DND-41 (cell line): ENCODE measurements at regions not wholly inside any gene's neighbourhood (a gene's known extent, or its start where the extent isn't known, plus 50 kb on each side); places are given as distances from the start of the nearest gene placed in this dataset.

Experiments used
- ATAC-seq: fragments of 200-7000 bp; cut with Tn5 transposase; 3 replicates; pipeline ENCODE4 v1.9.1; 2021; ENCODE audit warnings: low read depth; ENCODE audit not compliant: insufficient read depth
- DNase-seq: peaks from one replicate; pipeline ENCODE4 v3.0.0-alpha.2; 2020
- H2AFZ ChIP-seq: 2 replicates; pipeline ENCODE4 v1.6.0; 2012; ENCODE audit warnings: low read depth, low read length
- H3K27ac ChIP-seq: 2 replicates; pipeline ENCODE4 v1.5.1; 2012; ENCODE audit warnings: low read length, inconsistent platforms
- H3K27me3 ChIP-seq: fragments of 200-600 bp; sonication (generic); 2 replicates; pipeline ENCODE4 v1.6.0; 2012; ENCODE audit warnings: low read length, mild to moderate bottlenecking, inconsistent platforms; ENCODE audit not compliant: insufficient read depth, poor library complexity
- H3K36me3 ChIP-seq: 2 replicates; pipeline ENCODE4 v1.5.1; 2012; ENCODE audit warnings: low read length, inconsistent platforms; ENCODE audit not compliant: insufficient read depth
- H3K4me1 ChIP-seq: 2 replicates; pipeline ENCODE4 v1.5.1; 2012; ENCODE audit warnings: mild to moderate bottlenecking, low read length; ENCODE audit not compliant: insufficient read depth
- H3K4me2 ChIP-seq: 2 replicates; pipeline ENCODE4 v1.6.0; 2012; ENCODE audit warnings: mild to moderate bottlenecking, moderate library complexity, low read length, inconsistent platforms; ENCODE audit not compliant: insufficient read depth
- H3K4me3 ChIP-seq, 2 experiments: fragments of 200-600 bp in 1 of 2; shearing (Covaris generic) in 1 of 2; 2 replicates each; pipeline ENCODE4 v1.5.1; 2012 to 2016; ENCODE audit warnings: inconsistent platforms in 2 of 2, low read length in 2 of 2, mild to moderate bottlenecking in 2 of 2, low read depth in 1 of 2, moderate library complexity in 1 of 2
- H3K79me2 ChIP-seq: 2 replicates; pipeline ENCODE4 v1.6.0; 2012; ENCODE audit warnings: low read length, inconsistent platforms; ENCODE audit not compliant: insufficient read depth
- H3K9ac ChIP-seq: 2 replicates; pipeline ENCODE4 v1.6.0; 2012; ENCODE audit warnings: low read depth, mild to moderate bottlenecking, inconsistent platforms, low read length, moderate library complexity
- H3K9me3 ChIP-seq: 2 replicates; pipeline ENCODE4 v1.5.1; 2012; ENCODE audit warnings: low read length, moderate library complexity, mild to moderate bottlenecking, inconsistent platforms; ENCODE audit not compliant: insufficient read depth, severe bottlenecking
- H4K20me1 ChIP-seq: 2 replicates; pipeline ENCODE4 v1.6.0; 2012; ENCODE audit warnings: low read length; ENCODE audit not compliant: insufficient read depth
- CTCF ChIP-seq: IDR thresholded peaks from 2 replicates; pipeline ENCODE4 v1.5.1; 2012; ENCODE audit warnings: borderline replicate concordance, low read length, moderate library complexity, mild to moderate bottlenecking; ENCODE audit not compliant: poor library complexity, severe bottlenecking; ENCODE audit errors: extremely low read depth
- EZH2 ChIP-seq: IDR thresholded peaks from 3 replicates; pipeline ENCODE4 v1.6.1; 2012; ENCODE audit warnings: borderline replicate concordance, low read depth, mild to moderate bottlenecking, moderate library complexity, low read length, inconsistent platforms; ENCODE audit not compliant: severe bottlenecking

GRCh38 chr6:94683409-94683808 is 893.9 kb upstream of the MANEA start:
- Histone ChIP-seq H3K4me2 (no peak overlapping the region), H3K9me3 (no peaks in the 10 kb centered on the region), H3K4me1 (no peaks in the 10 kb centered on the region), H3K27me3 (no peaks in the 10 kb centered on the region), H4K20me1 (no peaks in the 10 kb centered on the region), H3K4me3 (no peak overlapping the region), H3K79me2 (no peaks in the 10 kb centered on the region), H2AFZ (no peak overlapping the region), H3K9ac (no peak overlapping the region), H3K36me3 (no peaks in the 10 kb centered on the region), H3K27ac (no peak overlapping the region)
- ATAC-seq (no peak), DNase-seq (no peak)
- TF ChIP-seq EZH2, result no peak

- Histone ChIP-seq H3K36me3 (no peaks in the 10 kb centered on the region), H3K9ac (no peak overlapping the region), H3K27me3 (no peaks in the 10 kb centered on the region), H3K4me1 (no peaks in the 10 kb centered on the region), H4K20me1 (no peaks in the 10 kb centered on the region), H3K9me3 (no peaks in the 10 kb centered on the region), H3K27ac (no peak overlapping the region), H3K79me2 (no peaks in the 10 kb centered on the region), H2AFZ (no peak overlapping the region), H3K4me3 (no peak overlapping the region), H3K4me2 (no peak overlapping the region)
- no peak for DNase-seq
- TF ChIP-seq EZH2, result no peak
- TF ChIP-seq CTCF, result no peak
- ATAC-seq, result no peak
These were observed 896.6 kb upstream of the MANEA start for GRCh38 chr6:94680669-94681212.

- no peaks in the 10 kb centered on the region for H3K9me3 ChIP-seq
- H3K79me2 ChIP-seq, result no peaks in the 10 kb centered on the region
- no peak overlapping the region for H3K27ac ChIP-seq
- no peaks in the 10 kb centered on the region for H3K27me3 ChIP-seq
- H3K36me3 ChIP-seq, result no peaks in the 10 kb centered on the region
- ATAC-seq (no peak), DNase-seq (no peak)
- no peak overlapping the region for H3K4me2 ChIP-seq
- H2AFZ ChIP-seq, result no peak overlapping the region
- no peaks in the 10 kb centered on the region for H3K4me1 ChIP-seq
- no peaks in the 10 kb centered on the region for H4K20me1 ChIP-seq
- H3K9ac ChIP-seq, result no peak overlapping the region
- no peak overlapping the region for H3K4me3 ChIP-seq
- no peak for TF ChIP-seq EZH2
- TF ChIP-seq CTCF, result no peak
These were observed 904.1 kb upstream of the MANEA start for GRCh38 chr6:94673251-94673650.

- Histone ChIP-seq H3K9me3 (no peaks in the 10 kb centered on the region), H3K27me3 (no peaks in the 10 kb centered on the region), H3K4me1 (no peaks in the 10 kb centered on the region), H3K4me2 (no peak overlapping the region), H3K36me3 (no peaks in the 10 kb centered on the region), H2AFZ (no peak overlapping the region), H3K4me3 (no peak overlapping the region), H3K27ac (no peak overlapping the region), H4K20me1 (no peaks in the 10 kb centered on the region), H3K9ac (no peak overlapping the region), H3K79me2 (no peaks in the 10 kb centered on the region)
- TF ChIP-seq EZH2, result no peak
- no peak for TF ChIP-seq CTCF
- no peak for ATAC-seq
- no peak for DNase-seq
These were observed 907.3 kb upstream of the MANEA start for GRCh38 chr6:94670017-94670416.
